HG02571 (cell line): ENCODE measurements at regions not wholly inside any gene's neighbourhood (a gene's known extent, or its start where the extent isn't known, plus 50 kb on each side); places are given as distances from the start of the nearest gene placed in this dataset.
"Not testable (repeated sequence)": the region's sequence is repeated elsewhere in the genome, so short reads cannot be mapped to it uniquely, and the experiment has no call there.

Experiments
- ATAC-seq: cut with Tn5 transposase; IDR thresholded peaks from one replicate; pipeline ENCODE4 v1.9.1; 2021; ENCODE audit warnings: mild to moderate bottlenecking, moderate library complexity; ENCODE audit not compliant: unreplicated experiment

DNA sequence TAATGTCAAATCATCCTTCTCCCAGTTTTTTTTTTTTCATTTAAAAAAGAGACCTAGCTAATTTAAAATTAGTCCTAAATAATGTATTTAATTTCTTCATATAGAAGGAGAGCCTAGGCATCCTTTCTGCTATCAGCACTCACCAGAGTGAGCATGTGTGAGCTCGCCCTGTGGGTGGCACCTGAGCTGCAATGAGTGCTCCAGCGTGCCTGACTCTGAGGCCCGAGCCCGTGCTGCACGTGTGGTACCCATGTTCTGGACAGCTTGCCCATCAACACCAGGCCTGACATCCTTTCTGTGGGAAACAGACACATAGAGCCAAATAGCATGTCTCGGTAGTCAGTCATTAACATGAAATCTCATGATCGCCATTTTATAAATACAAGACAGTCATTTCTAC, 381.4 kb downstream of the DTWD2 start:
- ATAC-seq: no peak

DNA sequence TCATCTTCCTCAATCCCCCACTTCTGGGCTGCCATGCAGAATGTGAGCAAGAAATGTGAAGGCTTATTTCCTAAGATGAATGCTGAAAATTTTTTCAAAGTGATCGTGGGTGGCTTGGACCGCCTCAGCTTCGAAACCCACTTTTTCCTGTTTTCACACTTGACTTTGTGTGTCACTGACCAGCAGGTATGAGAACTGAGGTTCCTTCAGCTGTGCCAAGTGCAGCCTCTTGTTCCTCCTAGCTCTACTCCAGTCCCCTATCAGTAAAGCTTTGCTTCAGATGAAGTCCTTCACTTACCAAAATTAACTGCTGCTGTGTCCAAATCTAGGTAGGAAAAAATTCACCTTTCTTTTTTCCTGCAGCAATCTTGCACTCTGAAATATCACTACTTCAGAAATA, 382.6 kb downstream of the DTWD2 start:
- no peak for ATAC-seq

DNA sequence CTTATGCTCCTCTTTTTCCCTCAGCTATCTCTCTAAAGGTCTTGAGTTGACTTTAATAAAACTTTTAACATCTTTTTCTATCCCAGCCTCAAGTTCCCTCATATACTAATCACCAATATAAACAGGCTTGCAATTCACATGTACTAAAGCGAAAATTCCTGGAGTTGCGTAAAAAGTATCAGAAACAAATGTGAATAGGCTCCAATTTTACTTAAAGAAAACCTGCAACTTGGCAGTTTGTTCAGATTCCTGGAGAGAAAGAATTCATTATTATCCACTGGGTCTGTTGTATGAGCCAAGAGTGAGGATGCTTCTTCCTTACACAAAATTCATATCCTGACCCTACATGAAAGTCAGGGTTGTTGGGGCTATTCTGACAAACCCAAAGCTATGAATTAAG, 384.2 kb downstream of the DTWD2 start:
- ATAC-seq: no peak

- no peak for ATAC-seq
These were observed 385.1 kb downstream of the DTWD2 start for GRCh38 chr5:118603278-118603677.

GRCh38 chr5:118598311-118598710, 390.0 kb downstream of the DTWD2 start:
- ATAC-seq: no peak

DNA sequence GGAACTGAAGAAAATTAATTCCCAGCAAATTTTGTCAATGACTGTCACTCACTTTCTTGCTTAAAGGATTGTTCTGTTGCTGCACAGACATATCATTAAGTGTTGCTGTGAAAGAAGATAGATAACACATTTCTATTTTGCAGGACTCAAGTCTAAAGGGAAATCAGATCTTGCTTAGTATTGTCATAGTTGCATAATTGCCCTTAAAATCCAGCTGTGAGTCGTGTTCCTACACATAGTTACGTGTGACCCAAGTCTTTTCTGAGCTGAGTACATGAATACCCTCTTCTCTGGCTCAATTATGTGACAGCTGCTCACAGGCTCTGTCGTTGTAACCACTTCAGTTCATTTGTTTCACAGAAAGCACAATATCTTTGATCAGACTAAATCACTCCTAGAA, 390.8 kb downstream of the DTWD2 start:
- ATAC-seq: no peak

GRCh38 chr5:118596255-118596654, 392.1 kb downstream of the DTWD2 start:
- no peak for ATAC-seq

GRCh38 chr5:118593003-118593328, 395.4 kb downstream of the DTWD2 start:
- ATAC-seq: no peak

- ATAC-seq: no peak
These were observed 395.9 kb downstream of the DTWD2 start for GRCh38 chr5:118592229-118593002.

DNA sequence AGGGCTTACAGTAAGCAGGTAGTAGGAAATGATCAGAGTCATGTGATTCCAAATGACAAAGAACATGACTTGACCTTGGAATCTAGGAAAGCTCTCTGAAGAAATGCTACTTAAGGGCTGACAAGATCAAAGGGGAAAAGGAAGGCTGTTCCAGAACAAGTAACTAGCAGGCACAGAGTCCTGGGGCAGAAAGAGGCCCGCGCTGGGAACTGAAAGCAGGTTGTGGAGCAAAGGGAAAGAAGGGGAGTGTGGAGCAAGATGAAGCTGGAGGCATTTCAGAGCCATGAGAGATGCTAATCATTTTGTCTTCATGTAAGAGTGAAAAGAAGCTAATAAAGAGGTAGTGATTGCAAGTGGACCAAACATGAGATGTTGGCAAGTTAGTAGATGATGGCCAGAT, 397.5 kb downstream of the DTWD2 start:
- no peak for ATAC-seq

- no peak for ATAC-seq
These were observed 407.4 kb downstream of the DTWD2 start for GRCh38 chr5:118580949-118581348.

GRCh38 chr5:118578093-118578492, 410.3 kb downstream of the DTWD2 start:
- no peak for ATAC-seq

DNA sequence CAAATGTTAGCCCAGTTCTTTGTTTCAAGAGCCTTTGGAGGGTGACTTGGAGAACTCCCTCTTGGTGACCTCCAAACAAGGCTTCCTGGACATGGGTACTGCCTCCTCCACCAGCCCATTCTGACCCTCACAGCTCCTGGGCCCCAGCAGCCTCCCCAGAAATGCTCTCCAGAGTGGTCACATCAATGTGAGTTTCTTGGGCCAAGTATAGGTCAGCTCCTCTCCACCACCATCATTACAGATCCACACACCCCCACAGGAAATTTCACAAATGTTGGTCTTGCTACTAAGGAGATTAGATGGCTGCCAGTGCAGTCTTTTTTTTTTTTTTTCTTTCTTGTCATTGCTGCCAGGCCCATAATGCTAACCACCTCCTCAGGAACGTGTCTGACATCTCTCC, 410.7 kb downstream of the DTWD2 start:
- ATAC-seq: no peak

GRCh38 chr5:118570276-118570675, 418.1 kb downstream of the DTWD2 start:
- ATAC-seq: not testable (repeated sequence)

GRCh38 chr5:118569596-118569995, 418.8 kb downstream of the DTWD2 start:
- not testable (repeated sequence) for ATAC-seq

DNA sequence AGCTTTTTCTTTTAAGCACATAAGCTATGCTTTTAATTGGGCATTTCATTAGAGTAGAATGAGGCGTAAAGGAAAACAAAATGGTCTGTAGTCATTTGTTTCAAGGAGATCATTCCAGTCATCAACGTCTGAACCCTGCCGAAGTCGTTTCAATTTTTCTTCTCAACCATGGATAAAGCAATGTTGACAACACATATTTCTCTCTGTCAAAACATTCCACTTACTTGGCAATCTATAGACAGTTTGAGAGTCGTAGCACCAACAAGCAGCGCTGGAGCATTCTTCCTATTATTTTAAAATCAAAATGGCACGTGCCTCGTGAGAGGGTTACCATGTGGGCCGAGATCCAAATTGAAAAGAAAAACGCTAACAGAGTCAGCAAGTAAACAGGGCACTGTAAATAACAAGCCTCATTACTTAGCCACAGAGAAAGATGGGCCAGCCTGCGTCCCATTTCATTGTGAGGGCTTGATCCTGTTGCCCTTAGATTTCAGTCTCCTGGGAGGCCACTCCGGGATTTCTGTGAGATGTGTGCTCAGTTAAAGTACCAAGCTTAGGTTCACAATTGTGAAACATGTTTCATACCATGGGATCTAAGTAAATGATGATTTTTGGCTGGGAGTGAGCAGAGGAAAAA, 422.9 kb downstream of the DTWD2 start:
- ATAC-seq: no peak

DNA sequence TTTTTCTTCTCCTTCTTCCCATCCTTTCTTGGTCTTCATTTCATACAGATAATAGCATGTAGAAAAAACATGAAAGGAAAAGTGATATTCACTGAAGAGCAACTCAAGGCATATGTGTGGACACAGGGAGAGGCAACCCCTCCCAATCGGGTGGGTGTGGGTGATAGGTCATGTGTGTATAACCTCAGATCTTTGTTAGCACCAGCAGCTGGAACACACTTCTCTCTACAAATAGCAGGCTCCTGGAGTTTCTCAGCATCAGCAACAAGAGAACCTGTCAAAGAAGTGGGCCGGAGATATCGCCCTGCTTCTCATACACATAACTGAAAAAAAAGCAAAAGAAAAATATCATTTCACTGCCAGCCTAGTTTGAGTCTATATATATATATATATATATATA, 426.4 kb downstream of the DTWD2 start:
- no peak for ATAC-seq

GRCh38 chr5:118561235-118561634, 427.1 kb downstream of the DTWD2 start:
- no peak for ATAC-seq

GRCh38 chr5:118558871-118559270, 429.5 kb downstream of the DTWD2 start:
- ATAC-seq: no peak

- no peak for ATAC-seq
These were observed 431.1 kb downstream of the DTWD2 start for GRCh38 chr5:118557251-118557661.

GRCh38 chr5:118556792-118557191, 431.6 kb downstream of the DTWD2 start:
- ATAC-seq: no peak

- no peak for ATAC-seq
These were observed 432.6 kb downstream of the DTWD2 start for GRCh38 chr5:118555727-118556126.

GRCh38 chr5:118554981-118555380, 433.4 kb downstream of the DTWD2 start:
- no peak for ATAC-seq
